ENCODE measurements at regions not wholly inside any gene's neighbourhood (a gene's known extent, or its start where the extent isn't known, plus 50 kb on each side); places are given as distances from the start of the nearest gene placed in this dataset.

- intact Hi-C loops (cut with DNase I; ENCODE audit: low total_unique reads) = no loop called here
- WGBS, 2 donors = 89 to 90% methylated on average over 3 of the region's 3 CpGs
- TF ChIP-seq POLR2A (IDR thresholded peaks at IDR 0.05) = no peak
- TF ChIP-seq, protein P1, sequence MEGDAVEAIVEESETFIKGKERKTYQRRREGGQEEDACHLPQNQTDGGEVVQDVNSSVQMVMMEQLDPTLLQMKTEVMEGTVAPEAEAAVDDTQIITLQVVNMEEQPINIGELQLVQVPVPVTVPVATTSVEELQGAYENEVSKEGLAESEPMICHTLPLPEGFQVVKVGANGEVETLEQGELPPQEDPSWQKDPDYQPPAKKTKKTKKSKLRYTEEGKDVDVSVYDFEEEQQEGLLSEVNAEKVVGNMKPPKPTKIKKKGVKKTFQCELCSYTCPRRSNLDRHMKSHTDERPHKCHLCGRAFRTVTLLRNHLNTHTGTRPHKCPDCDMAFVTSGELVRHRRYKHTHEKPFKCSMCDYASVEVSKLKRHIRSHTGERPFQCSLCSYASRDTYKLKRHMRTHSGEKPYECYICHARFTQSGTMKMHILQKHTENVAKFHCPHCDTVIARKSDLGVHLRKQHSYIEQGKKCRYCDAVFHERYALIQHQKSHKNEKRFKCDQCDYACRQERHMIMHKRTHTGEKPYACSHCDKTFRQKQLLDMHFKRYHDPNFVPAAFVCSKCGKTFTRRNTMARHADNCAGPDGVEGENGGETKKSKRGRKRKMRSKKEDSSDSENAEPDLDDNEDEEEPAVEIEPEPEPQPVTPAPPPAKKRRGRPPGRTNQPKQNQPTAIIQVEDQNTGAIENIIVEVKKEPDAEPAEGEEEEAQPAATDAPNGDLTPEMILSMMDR (IDR thresholded peaks at IDR 0.05) = no peak
These were observed 257.6 kb upstream of the ZMIZ1 start for GRCh38 chr10:78811174-78811573.

GRCh38 chr10:78812571-78813318, 256.0 kb upstream of the ZMIZ1 start:
- H3K27me3 ChIP-seq = no peaks in the 10 kb centered on the region
- intact Hi-C loops (cut with DNase I; ENCODE audit: low total_unique reads) = no loop called here
- TF ChIP-seq, protein P1 (IDR thresholded peaks at IDR 0.05) = no peak
- TF ChIP-seq POLR2A (IDR thresholded peaks at IDR 0.05) = no peak

More at GRCh38 chr10:78811174-78811573, 257.6 kb upstream of the ZMIZ1 start:
- H3K27ac ChIP-seq = no peak overlapping the region
- H3K4me1 ChIP-seq = peaks cover 14% of the 10 kb centered on the region
- no peak overlapping the region for H3K4me3 ChIP-seq
- DNase-seq = no peak
- no peaks in the 10 kb centered on the region for H3K9me3 ChIP-seq
- no peaks in the 10 kb centered on the region for H3K36me3 ChIP-seq (ENCODE audit: low read depth, missing control alignments)
- no peaks in the 10 kb centered on the region for H3K27me3 ChIP-seq

DNA sequence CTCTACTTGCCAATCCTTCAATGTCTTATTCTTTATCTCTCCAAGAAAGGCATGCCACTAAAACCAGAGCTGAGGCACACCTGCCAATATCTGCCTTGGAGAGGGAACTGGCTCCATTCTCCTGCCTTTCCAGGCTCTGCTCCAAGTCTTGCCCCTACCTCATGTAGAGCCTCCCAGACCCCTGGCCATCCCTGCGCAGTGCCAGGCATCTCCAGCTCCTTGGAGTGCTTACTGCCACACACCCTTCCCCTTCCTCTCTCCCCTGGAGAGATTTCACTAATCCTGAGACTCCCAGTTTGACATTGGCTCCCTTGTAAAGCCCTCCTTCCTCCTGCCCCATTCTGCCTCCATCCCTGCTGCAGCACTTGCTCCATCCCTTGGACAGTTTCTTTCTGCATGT, 255.2 kb upstream of the ZMIZ1 start:
- intact Hi-C loops (cut with DNase I; ENCODE audit: low total_unique reads) = no loop called here
- DNase-seq = no peak
- H3K27me3 ChIP-seq = no peaks in the 10 kb centered on the region
- H3K9me3 ChIP-seq = no peaks in the 10 kb centered on the region
- H3K27ac ChIP-seq = no peak overlapping the region
- no peaks in the 10 kb centered on the region for H3K36me3 ChIP-seq (ENCODE audit: low read depth, missing control alignments)
- H3K4me1 ChIP-seq = peaks cover 14% of the 10 kb centered on the region
- whole genome bisulfite sequencing, 2 donors = 94 to 95% methylated on average over 1 of the region's 1 CpG
- H3K4me3 ChIP-seq = no peak overlapping the region
- no peak for TF ChIP-seq POLR2A (IDR thresholded peaks at IDR 0.05)
- TF ChIP-seq, protein P1 (IDR thresholded peaks at IDR 0.05) = no peak

More at GRCh38 chr10:78812571-78813318, 256.0 kb upstream of the ZMIZ1 start:
- Histone ChIP-seq H3K4me1 (peaks cover 13% of the 10 kb centered on the region), H3K4me3 (no peak overlapping the region), H3K9me3 (no peaks in the 10 kb centered on the region), H3K36me3 (ENCODE audit: low read depth, missing control alignments) (no peaks in the 10 kb centered on the region), H3K27ac (no peak overlapping the region)
- WGBS, 2 donors = 83% methylated on average over 4 of the region's 4 CpGs
- DNase-seq = no peak

GRCh38 chr10:78813998-78814399, 254.8 kb upstream of the ZMIZ1 start:
- Histone ChIP-seq H3K27me3 (no peaks in the 10 kb centered on the region), H3K9me3 (no peaks in the 10 kb centered on the region), H3K36me3 (ENCODE audit: low read depth, missing control alignments) (no peaks in the 10 kb centered on the region), H3K4me1 (peaks cover 14% of the 10 kb centered on the region), H3K27ac (no peak overlapping the region), H3K4me3 (no peak overlapping the region)
- 66 to 92% methylated on average over 3 to 6 of the region's 6 CpGs for WGBS, 2 donors
- DNase-seq = no peak
- TF ChIP-seq POLR2A (IDR thresholded peaks at IDR 0.05) = no peak
- TF ChIP-seq, protein P1 (IDR thresholded peaks at IDR 0.05) = no peak
- intact Hi-C loops (cut with DNase I; ENCODE audit: low total_unique reads) = no loop called here

- no peak for TF ChIP-seq POLR2A (IDR thresholded peaks at IDR 0.05)
- TF ChIP-seq, protein P1 (IDR thresholded peaks at IDR 0.05) = no peak
- Histone ChIP-seq H3K9me3 (no peaks in the 10 kb centered on the region), H3K4me3 (no peak overlapping the region), H3K27me3 (no peaks in the 10 kb centered on the region), H3K4me1 (peaks cover 14% of the 10 kb centered on the region), H3K36me3 (ENCODE audit: low read depth, missing control alignments) (no peaks in the 10 kb centered on the region), H3K27ac (no peak overlapping the region)
- no peak for DNase-seq
- WGBS, 2 donors = 84 to 100% methylated on average over 3 of the region's 3 CpGs
- intact Hi-C loops (cut with DNase I; ENCODE audit: low total_unique reads) = no loop called here
These were observed 254.4 kb upstream of the ZMIZ1 start for GRCh38 chr10:78814407-78814806.

Data from testis (tissue), 2 donors.